Left ventricle myocardium inferior (tissue), 1 donor: ENCODE measurements at regions not wholly inside any gene's neighbourhood (a gene's known extent, or its start where the extent isn't known, plus 50 kb on each side); places are given as distances from the start of the nearest gene placed in this dataset.

ENCODE experiments used
- DNase-seq: peaks from one replicate; pipeline ENCODE4 v3.0.0-alpha.2; 2020
- H3K27ac ChIP-seq: fragments of 200-600 bp; replicated peaks from 2 replicates; pipeline ENCODE4 v1.8.0; 2021
- H3K27me3 ChIP-seq: fragments of 200-600 bp; 2 replicates; pipeline ENCODE4 v1.8.0; 2021; ENCODE audit warnings: low read depth
- H3K36me3 ChIP-seq: fragments of 200-600 bp; 2 replicates; pipeline ENCODE4 v1.8.0; 2021
- H3K4me1 ChIP-seq: fragments of 200-600 bp; 2 replicates; pipeline ENCODE4 v1.8.0; 2021
- H3K4me3 ChIP-seq: fragments of 200-600 bp; 2 replicates; pipeline ENCODE4 v1.8.0; 2021; ENCODE audit warnings: mild to moderate bottlenecking, moderate library complexity
- H3K9me3 ChIP-seq: fragments of 200-600 bp; replicated peaks from 2 replicates; pipeline ENCODE4 v1.8.0; 2021
- CTCF ChIP-seq: fragments of 200-600 bp; IDR thresholded peaks from 2 replicates; pipeline ENCODE4 v1.8.0; 2021; ENCODE audit warnings: antibody characterized with exemption, mild to moderate bottlenecking, borderline replicate concordance
- intact Hi-C: fragments of 100-400 bp; cut with micrococcal nuclease; formaldehyde crosslinking; loops from one replicate; pipeline ENCODE4 v1.11.0; 2022
- donor health status: DM: no; HTN: yes; CAD: no; lungs with severe emphysema.

- no peaks in the 10 kb centered on the region for H3K36me3 ChIP-seq
- intact Hi-C loops, result no loop called here
- H3K27ac ChIP-seq, result no peak overlapping the region
- TF ChIP-seq CTCF, result no peak
- no peaks in the 10 kb centered on the region for H3K4me1 ChIP-seq
- H3K27me3 ChIP-seq, result no peaks in the 10 kb centered on the region
- DNase-seq, result no peak
- H3K4me3 ChIP-seq, result no peak overlapping the region
- H3K9me3 ChIP-seq, result no peaks in the 10 kb centered on the region
Observed at GRCh38 chr5:155529362-155529761, 515.8 kb downstream of the KIF4B start.

GRCh38 chr5:155530046-155530445 is 516.5 kb downstream of the KIF4B start:
- Histone ChIP-seq H3K36me3 (no peaks in the 10 kb centered on the region), H3K4me3 (no peak overlapping the region), H3K4me1 (no peaks in the 10 kb centered on the region), H3K27ac (no peak overlapping the region), H3K27me3 (no peaks in the 10 kb centered on the region), H3K9me3 (no peaks in the 10 kb centered on the region)
- intact Hi-C loops, result no loop called here
- DNase-seq, result no peak
- no peak for TF ChIP-seq CTCF

GRCh38 chr5:155532621-155533311 is 519.2 kb downstream of the KIF4B start:
- Histone ChIP-seq H3K36me3 (no peaks in the 10 kb centered on the region), H3K27me3 (no peaks in the 10 kb centered on the region), H3K4me1 (no peaks in the 10 kb centered on the region), H3K4me3 (no peak overlapping the region), H3K9me3 (no peaks in the 10 kb centered on the region), H3K27ac (no peak overlapping the region)
- DNase-seq, result no peak
- intact Hi-C loops, result no loop called here
- no peak for TF ChIP-seq CTCF

GRCh38 chr5:155540000-155540595 is 526.5 kb downstream of the KIF4B start:
- Histone ChIP-seq H3K4me3 (no peak overlapping the region), H3K36me3 (no peaks in the 10 kb centered on the region), H3K9me3 (peaks cover 15% of the 10 kb centered on the region), H3K27ac (no peak overlapping the region), H3K4me1 (no peaks in the 10 kb centered on the region), H3K27me3 (no peaks in the 10 kb centered on the region)
- intact Hi-C loops, result no loop called here
- no peak for TF ChIP-seq CTCF
- DNase-seq, result no peak

GRCh38 chr5:155546075-155546474 is 532.5 kb downstream of the KIF4B start:
- H3K4me1 ChIP-seq, result peaks cover 5% of the 10 kb centered on the region
- no peak overlapping the region for H3K27ac ChIP-seq
- DNase-seq, result no peak
- intact Hi-C loops, result no loop called here
- H3K4me3 ChIP-seq, result no peak overlapping the region
- no peaks in the 10 kb centered on the region for H3K27me3 ChIP-seq
- no peaks in the 10 kb centered on the region for H3K36me3 ChIP-seq
- peaks cover 33% of the 10 kb centered on the region for H3K9me3 ChIP-seq
- TF ChIP-seq CTCF, result no peak
